ENCODE measurements at regions not wholly inside any gene's neighbourhood (a gene's known extent, or its start where the extent isn't known, plus 50 kb on each side); places are given as distances from the start of the nearest gene placed in this dataset.

DNA sequence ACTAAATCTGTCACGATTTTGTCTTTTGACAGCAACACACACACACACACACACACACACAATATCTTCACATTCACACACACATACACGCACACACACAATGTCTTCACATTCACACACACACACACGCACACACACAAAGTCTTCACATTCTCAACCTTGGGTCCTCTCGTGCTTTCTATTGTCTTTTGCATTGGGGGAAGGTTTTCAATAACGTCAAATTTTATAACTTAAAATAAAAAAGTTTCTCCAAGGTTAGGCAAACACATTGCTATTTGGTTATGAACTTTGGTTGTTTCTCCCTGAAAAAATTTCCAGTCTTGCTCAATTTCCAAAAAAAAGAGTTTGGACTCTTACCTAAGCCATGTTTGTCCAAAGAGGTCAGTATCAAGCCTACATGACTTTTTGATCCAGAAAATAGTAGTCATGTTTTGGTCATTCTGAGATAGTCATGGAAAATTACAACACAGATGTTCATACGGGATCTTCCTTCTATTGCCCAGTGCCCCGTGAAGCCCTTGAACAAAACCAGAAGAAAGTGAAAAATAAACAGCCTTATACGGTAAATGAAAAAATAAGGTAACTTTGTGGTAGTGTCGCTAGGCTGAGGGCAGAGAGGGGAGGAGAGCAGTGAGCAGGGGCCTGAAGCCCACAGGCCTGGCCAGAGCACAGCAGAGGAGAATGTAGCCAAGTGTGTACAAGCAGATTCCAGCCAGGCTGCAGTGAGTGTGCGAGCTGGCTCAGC, 542.8 kb upstream of the ID2 start:
- H3K56ac ChIP-seq (ENCODE audit: insufficient read length, low read depth, low read length), result no peak overlapping the region
- H4K20me1 ChIP-seq (ENCODE audit: control insufficient read depth, insufficient read depth, insufficient read length), result no peaks in the 10 kb centered on the region
- no peaks in the 10 kb centered on the region for H3K27me3 Mint-ChIP-seq (ENCODE audit: low read depth)
- H3K18ac ChIP-seq (ENCODE audit: insufficient read length, low read depth, low read length), result no peak overlapping the region
- H3K27me3 ChIP-seq (ENCODE audit: insufficient read depth, low read length), result no peaks in the 10 kb centered on the region
- H3T11ph ChIP-seq (ENCODE audit: low read length), result no peak overlapping the region
- no peaks in the 10 kb centered on the region for H3K23me2 ChIP-seq (ENCODE audit: insufficient read length, low read depth, low read length, poor library complexity, severe bottlenecking)
- H2BK5ac ChIP-seq (ENCODE audit: insufficient read length, low read length), result no peak overlapping the region
- H3K14ac ChIP-seq (ENCODE audit: insufficient read depth, low read length), result no peak overlapping the region
- H2BK12ac ChIP-seq (ENCODE audit: insufficient read length, low read depth, low read length), result no peak overlapping the region
- H3K9me3 Mint-ChIP-seq, result no peaks in the 10 kb centered on the region; a peak in 1 of 5 replicates
- no peak overlapping the region for H2BK15ac ChIP-seq (ENCODE audit: low read depth, low read length)
- no peak overlapping the region for H3K4me3 Mint-ChIP-seq
- H2AK5ac ChIP-seq (ENCODE audit: insufficient read length, low read length), result no peak overlapping the region
- TF ChIP-seq, protein P1, sequence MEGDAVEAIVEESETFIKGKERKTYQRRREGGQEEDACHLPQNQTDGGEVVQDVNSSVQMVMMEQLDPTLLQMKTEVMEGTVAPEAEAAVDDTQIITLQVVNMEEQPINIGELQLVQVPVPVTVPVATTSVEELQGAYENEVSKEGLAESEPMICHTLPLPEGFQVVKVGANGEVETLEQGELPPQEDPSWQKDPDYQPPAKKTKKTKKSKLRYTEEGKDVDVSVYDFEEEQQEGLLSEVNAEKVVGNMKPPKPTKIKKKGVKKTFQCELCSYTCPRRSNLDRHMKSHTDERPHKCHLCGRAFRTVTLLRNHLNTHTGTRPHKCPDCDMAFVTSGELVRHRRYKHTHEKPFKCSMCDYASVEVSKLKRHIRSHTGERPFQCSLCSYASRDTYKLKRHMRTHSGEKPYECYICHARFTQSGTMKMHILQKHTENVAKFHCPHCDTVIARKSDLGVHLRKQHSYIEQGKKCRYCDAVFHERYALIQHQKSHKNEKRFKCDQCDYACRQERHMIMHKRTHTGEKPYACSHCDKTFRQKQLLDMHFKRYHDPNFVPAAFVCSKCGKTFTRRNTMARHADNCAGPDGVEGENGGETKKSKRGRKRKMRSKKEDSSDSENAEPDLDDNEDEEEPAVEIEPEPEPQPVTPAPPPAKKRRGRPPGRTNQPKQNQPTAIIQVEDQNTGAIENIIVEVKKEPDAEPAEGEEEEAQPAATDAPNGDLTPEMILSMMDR (conservative IDR thresholded peaks at IDR 0.05), result no peak
- no peak overlapping the region for H4K5ac ChIP-seq (ENCODE audit: insufficient read length, low read depth, low read length)
- no peak overlapping the region for H4K91ac ChIP-seq (ENCODE audit: insufficient read length, low read depth, low read length)
- no peak for DNase-seq
- no peak overlapping the region for H3K27ac Mint-ChIP-seq
- no peak overlapping the region for H2BK20ac ChIP-seq (ENCODE audit: low read depth, low read length, poor library complexity, severe bottlenecking)
- 100% methylated on average over 2 of the region's 10 CpGs for WGBS (ENCODE audit: extremely low coverage, insufficient read length, low lambda C conversion rate)
- no peaks in the 10 kb centered on the region for H3K9me3 ChIP-seq (ENCODE audit: control insufficient read depth, low read depth, low read length)
- no peaks in the 10 kb centered on the region for H3K4me1 ChIP-seq (ENCODE audit: insufficient read depth, low read length)
- H3K4me2 ChIP-seq (ENCODE audit: insufficient read depth, insufficient read length, low read length), result no peak overlapping the region
- H2BK120ac ChIP-seq (ENCODE audit: low read depth, low read length, poor library complexity, severe bottlenecking), result no peak overlapping the region
- H2AFZ ChIP-seq (ENCODE audit: low read length), result no peak overlapping the region
- no peak overlapping the region for H3K27ac ChIP-seq (ENCODE audit: insufficient read length, low read depth, low read length)
- H3K79me2 ChIP-seq (ENCODE audit: insufficient read depth, low read length), result no peaks in the 10 kb centered on the region
- H3K9ac ChIP-seq (ENCODE audit: extremely low read depth, insufficient read length, low read length), result no peak overlapping the region
- no peak overlapping the region for H3K4ac ChIP-seq (ENCODE audit: low read depth, low read length)
- no peaks in the 10 kb centered on the region; a peak in 1 of 4 replicates for H3K4me1 Mint-ChIP-seq
- H3K79me1 ChIP-seq (ENCODE audit: insufficient read depth, low read depth, low read length, poor library complexity, severe bottlenecking), result no peaks in the 10 kb centered on the region
- no peak overlapping the region for H3K23ac ChIP-seq (ENCODE audit: insufficient read length, low read depth, low read length)
- no peaks in the 10 kb centered on the region for H3K36me3 Mint-ChIP-seq (ENCODE audit: insufficient read depth in 1 of 3, low read depth in 3 of 3)
- no peak overlapping the region for H4K8ac ChIP-seq (replicated peaks; ENCODE audit: insufficient read length, low read depth, low read length)

Measured in H9 (cell line).